Activated CD8-positive, alpha-beta T cell treated with anti-CD3 and anti-CD28 coated beads for 36 hours (primary cell): ENCODE measurements at regions not wholly inside any gene's neighbourhood (a gene's known extent, or its start where the extent isn't known, plus 50 kb on each side); places are given as distances from the start of the nearest gene placed in this dataset.

Source experiments
- ATAC-seq: fragments of 200-7000 bp; cut with Tn5 transposase; one replicate; pipeline ENCODE4 v1.10.0; 2021; ENCODE audit warnings: mild to moderate bottlenecking, moderate library complexity
- CTCF ChIA-PET: fragments of 350-600 bp; sonication (Branson Sonifier 250); formaldehyde crosslinking; loops from one replicate; lab custom pipeline; 2021; ENCODE audit warnings: antibody characterized with exemption; lab: Charles Lee
- POLR2A ChIA-PET: fragments of 350-600 bp; sonication (Branson Sonifier 250); formaldehyde crosslinking; loops from one replicate; lab custom pipeline; 2021; ENCODE audit warnings: antibody characterized with exemption; lab: Charles Lee
- DNase-seq: peaks from one replicate; pipeline ENCODE4 v3.0.0-alpha.2; 2020
- H3K27ac Mint-ChIP-seq: one replicate; pipeline ENCODE4 v1.8.0; 2021; ENCODE audit warnings: mild to moderate bottlenecking, mixed read lengths
- H3K27me3 Mint-ChIP-seq: one replicate; pipeline ENCODE4 v1.8.0; 2021; ENCODE audit warnings: mixed read lengths
- H3K36me3 Mint-ChIP-seq: one replicate; pipeline ENCODE4 v1.8.0; 2021; ENCODE audit warnings: low read depth, mixed read lengths
- H3K4me1 Mint-ChIP-seq: one replicate; pipeline ENCODE4 v1.8.0; 2021; ENCODE audit warnings: low read depth, mixed read lengths
- H3K4me3 Mint-ChIP-seq: one replicate; pipeline ENCODE4 v1.8.0; 2021; ENCODE audit warnings: mild to moderate bottlenecking, moderate library complexity, mixed read lengths
- H3K9me3 Mint-ChIP-seq: one replicate; pipeline ENCODE4 v1.8.0; 2021; ENCODE audit warnings: mixed read lengths
- intact Hi-C: fragments of 100-400 bp; cut with micrococcal nuclease; formaldehyde crosslinking; loops from one replicate; pipeline ENCODE4 v1.10.0; 2022
- TF ChIP-seq, protein P1 (sequence below): fragments of 200-600 bp; IDR thresholded peaks from one replicate; pipeline ENCODE4 v1.8.0; 2022; ENCODE audit warnings: antibody characterized with exemption, mild to moderate bottlenecking

DNA sequence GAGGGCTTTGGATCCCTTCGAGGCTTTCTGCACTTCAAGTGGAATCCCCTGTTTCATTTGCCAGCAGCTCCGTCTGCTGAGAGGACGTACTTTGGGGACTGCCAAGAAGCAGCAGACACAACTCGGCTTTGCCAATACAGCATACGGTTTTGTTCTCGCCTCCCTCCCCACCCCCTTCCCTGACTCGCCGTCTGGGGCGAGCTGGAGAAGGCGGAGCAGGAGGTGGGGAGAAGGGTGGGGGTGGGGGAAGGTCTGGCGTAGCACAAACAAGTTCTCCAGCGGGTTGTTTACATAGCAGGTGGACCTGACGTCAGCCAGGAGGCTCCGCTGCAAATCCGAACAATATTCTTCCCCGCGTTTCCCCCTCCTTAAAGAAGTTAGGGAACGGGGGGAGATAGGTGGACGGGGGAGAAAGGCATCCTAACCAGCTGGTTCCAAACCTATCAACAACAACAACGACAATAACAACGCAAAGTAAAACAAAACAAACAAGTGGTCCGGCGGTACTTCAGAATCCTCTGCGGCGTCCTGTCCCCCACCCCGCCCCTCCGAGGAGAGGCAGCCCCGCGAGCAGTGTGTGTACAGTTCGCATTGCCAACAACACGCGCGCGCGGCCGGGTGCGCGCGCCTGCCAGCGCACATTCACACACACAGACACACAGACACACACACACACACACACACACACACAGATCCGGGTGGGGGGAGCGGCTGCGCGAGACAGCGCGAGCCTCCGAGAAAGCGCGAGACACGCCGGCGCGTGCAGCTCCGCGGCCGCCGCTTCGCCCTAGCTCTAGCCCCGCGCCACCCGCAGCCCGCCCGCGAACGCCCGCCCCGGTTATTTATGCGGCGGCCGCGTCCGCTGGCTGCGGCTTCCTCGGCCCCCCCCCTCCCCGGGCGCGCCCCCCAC lies 167.0 kb upstream of the PPP1R3A start:
- intact Hi-C loops, result no loop called here
- Mint-ChIP-seq H3K27ac (no peak overlapping the region), H3K4me1 (peaks cover 34% of the 10 kb centered on the region), H3K36me3 (no peaks in the 10 kb centered on the region), H3K4me3 (peak overlapping the region; percentile 71), H3K9me3 (no peaks in the 10 kb centered on the region), H3K27me3 (peaks cover 67% of the 10 kb centered on the region)
- ChIA-PET CTCF (no interaction called here), POLR2A (no interaction called here)
- DNase-seq, result peak; percentile 46
- peak; percentile 58 for ATAC-seq
- TF ChIP-seq, protein P1, sequence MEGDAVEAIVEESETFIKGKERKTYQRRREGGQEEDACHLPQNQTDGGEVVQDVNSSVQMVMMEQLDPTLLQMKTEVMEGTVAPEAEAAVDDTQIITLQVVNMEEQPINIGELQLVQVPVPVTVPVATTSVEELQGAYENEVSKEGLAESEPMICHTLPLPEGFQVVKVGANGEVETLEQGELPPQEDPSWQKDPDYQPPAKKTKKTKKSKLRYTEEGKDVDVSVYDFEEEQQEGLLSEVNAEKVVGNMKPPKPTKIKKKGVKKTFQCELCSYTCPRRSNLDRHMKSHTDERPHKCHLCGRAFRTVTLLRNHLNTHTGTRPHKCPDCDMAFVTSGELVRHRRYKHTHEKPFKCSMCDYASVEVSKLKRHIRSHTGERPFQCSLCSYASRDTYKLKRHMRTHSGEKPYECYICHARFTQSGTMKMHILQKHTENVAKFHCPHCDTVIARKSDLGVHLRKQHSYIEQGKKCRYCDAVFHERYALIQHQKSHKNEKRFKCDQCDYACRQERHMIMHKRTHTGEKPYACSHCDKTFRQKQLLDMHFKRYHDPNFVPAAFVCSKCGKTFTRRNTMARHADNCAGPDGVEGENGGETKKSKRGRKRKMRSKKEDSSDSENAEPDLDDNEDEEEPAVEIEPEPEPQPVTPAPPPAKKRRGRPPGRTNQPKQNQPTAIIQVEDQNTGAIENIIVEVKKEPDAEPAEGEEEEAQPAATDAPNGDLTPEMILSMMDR, result no peak

DNA sequence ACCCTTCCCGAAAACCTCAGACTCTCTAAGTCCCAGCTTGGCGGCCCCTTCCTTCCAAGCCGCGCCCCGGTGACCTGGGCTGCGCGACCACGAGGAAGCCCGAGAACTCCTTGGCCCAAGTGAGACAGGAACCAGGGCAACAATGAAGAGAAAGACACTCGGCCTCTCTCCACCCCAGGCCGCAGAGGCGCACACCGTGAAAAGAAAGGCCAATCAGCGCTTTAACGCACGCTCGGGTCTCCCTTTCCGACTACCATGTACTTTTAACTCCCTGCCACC lies 166.4 kb upstream of the PPP1R3A start:
- Mint-ChIP-seq H3K27ac (no peak overlapping the region), H3K4me3 (peak overlapping the region; percentile 71), H3K27me3 (peaks cover 69% of the 10 kb centered on the region), H3K9me3 (no peaks in the 10 kb centered on the region), H3K36me3 (no peaks in the 10 kb centered on the region), H3K4me1 (peaks cover 34% of the 10 kb centered on the region)
- intact Hi-C loops, result no loop called here
- DNase-seq (no peak), ATAC-seq (peak; percentile 8)
- POLR2A ChIA-PET, result no interaction called here
- TF ChIP-seq, protein P1, result no peak
- CTCF ChIA-PET, result no interaction called here

DNA sequence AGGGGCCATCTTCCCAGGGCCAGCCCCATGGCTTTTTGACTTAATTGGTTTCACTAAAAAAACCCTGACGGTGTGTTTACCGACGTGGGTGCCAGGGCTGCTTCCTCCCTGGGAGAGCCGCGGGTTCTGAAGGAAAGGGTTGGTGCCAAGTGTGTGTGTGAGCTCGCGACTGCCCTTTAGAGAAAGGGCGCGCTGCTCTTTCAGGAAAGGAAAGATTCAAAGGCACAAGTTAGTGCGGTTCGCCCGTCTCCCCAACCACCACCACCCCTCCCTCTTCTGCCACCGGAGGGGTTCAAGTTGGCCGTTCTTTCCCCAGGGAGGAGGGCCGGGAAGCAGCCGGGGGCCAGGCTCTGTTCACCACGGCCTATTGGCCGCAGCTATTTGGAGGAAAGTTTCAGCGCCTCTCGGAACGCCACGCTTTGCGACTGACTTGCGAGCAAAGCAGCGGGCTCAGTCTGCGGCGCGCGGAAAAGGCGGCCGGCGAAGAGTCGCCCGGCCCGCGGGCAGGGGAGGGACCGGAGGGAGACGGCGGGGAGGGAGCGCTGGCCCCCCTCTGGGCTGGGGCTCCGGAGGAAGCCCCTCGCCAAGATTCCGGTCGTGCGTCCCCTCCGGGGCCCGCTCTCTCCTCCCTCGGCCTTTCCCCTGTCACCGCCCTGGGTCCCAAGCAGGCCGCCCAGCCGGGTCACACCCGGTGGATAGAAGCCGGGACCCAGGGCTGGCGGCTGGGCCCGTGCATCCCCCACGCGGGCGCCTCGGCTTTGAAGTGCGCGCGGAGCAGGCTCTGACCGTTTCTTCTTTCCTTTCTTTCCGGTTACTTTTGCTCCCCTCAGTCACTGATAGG lies 165.9 kb upstream of the PPP1R3A start:
- CTCF ChIA-PET, result no interaction called here
- intact Hi-C loops, result no loop called here
- Mint-ChIP-seq H3K4me3 (peak overlapping the region; percentile 71), H3K9me3 (no peaks in the 10 kb centered on the region), H3K4me1 (peaks cover 34% of the 10 kb centered on the region), H3K27ac (no peak overlapping the region), H3K27me3 (peaks cover 70% of the 10 kb centered on the region), H3K36me3 (no peaks in the 10 kb centered on the region)
- ATAC-seq (peak; percentile 14), DNase-seq (peak; percentile 22)
- POLR2A ChIA-PET, result no interaction called here
- TF ChIP-seq, protein P1, result no peak

DNA sequence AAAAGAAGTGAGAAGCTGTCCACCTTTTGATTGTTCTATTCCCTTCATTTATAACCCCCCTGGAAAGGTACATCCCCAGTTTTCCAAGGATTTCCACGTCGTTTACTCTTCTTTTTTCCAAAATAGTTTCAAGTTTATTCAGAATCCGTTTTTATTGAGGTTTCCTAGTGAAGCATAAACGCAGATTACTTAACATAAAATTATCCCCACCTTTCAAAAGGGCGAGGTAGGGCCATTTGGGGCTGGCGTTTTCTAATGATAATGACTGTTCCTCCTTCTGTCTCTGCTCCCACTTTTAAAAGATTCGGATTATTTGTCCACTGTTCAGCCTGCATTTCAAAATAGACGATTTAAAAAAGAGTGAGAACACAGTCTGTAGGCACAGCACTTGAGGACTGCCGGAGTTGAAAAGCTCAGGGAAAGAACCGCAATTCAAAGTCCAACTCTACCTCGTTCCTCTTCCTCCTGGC lies 165.2 kb upstream of the PPP1R3A start:
- DNase-seq (no peak), ATAC-seq (no peak)
- ChIA-PET POLR2A (no interaction called here), CTCF (no interaction called here)
- Mint-ChIP-seq H3K27ac (no peak overlapping the region), H3K9me3 (no peaks in the 10 kb centered on the region), H3K36me3 (no peaks in the 10 kb centered on the region), H3K4me3 (peak overlapping the region; percentile 26), H3K27me3 (peaks cover 72% of the 10 kb centered on the region), H3K4me1 (peaks cover 34% of the 10 kb centered on the region)
- intact Hi-C loops, result no loop called here
- TF ChIP-seq, protein P1, result no peak
